GM12875 (cell line): ENCODE measurements at regions not wholly inside any gene's neighbourhood (a gene's known extent, or its start where the extent isn't known, plus 50 kb on each side); places are given as distances from the start of the nearest gene placed in this dataset.

ENCODE experiments used
- H3K4me3 ChIP-seq: one replicate; pipeline ENCODE4 v1.5.1; 2011; ENCODE audit warnings: low read depth, low read length, control low read depth
- TF ChIP-seq, protein P1 (sequence below): IDR thresholded peaks from 2 replicates; pipeline ENCODE4 v1.5.1; 2011; ENCODE audit warnings: low read depth, mild to moderate bottlenecking, control low read depth, inconsistent platforms, low read length, moderate library complexity, borderline replicate concordance; ENCODE audit not compliant: insufficient read depth

DNA sequence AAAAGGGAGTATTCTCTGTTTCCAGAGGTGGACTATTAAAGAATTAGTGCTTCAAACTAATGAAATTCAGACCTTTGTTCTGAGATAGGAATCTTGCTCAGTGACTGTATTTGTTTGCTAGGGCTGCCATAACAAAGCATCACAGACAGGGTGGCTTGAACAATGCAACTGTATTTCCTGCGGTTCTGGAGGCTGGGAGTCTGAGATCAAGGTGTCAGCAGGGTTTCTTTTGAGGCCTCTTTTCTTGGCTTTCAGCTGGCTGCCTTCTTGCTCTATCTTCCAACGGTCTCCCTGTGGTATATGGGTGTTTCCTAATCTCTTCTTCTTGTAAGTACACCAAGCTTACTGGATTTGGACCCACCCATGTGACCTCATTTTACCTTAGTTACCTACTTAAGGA is 264.6 kb upstream of the PROX1 start:
- TF ChIP-seq, protein P1, sequence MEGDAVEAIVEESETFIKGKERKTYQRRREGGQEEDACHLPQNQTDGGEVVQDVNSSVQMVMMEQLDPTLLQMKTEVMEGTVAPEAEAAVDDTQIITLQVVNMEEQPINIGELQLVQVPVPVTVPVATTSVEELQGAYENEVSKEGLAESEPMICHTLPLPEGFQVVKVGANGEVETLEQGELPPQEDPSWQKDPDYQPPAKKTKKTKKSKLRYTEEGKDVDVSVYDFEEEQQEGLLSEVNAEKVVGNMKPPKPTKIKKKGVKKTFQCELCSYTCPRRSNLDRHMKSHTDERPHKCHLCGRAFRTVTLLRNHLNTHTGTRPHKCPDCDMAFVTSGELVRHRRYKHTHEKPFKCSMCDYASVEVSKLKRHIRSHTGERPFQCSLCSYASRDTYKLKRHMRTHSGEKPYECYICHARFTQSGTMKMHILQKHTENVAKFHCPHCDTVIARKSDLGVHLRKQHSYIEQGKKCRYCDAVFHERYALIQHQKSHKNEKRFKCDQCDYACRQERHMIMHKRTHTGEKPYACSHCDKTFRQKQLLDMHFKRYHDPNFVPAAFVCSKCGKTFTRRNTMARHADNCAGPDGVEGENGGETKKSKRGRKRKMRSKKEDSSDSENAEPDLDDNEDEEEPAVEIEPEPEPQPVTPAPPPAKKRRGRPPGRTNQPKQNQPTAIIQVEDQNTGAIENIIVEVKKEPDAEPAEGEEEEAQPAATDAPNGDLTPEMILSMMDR: no peak

DNA sequence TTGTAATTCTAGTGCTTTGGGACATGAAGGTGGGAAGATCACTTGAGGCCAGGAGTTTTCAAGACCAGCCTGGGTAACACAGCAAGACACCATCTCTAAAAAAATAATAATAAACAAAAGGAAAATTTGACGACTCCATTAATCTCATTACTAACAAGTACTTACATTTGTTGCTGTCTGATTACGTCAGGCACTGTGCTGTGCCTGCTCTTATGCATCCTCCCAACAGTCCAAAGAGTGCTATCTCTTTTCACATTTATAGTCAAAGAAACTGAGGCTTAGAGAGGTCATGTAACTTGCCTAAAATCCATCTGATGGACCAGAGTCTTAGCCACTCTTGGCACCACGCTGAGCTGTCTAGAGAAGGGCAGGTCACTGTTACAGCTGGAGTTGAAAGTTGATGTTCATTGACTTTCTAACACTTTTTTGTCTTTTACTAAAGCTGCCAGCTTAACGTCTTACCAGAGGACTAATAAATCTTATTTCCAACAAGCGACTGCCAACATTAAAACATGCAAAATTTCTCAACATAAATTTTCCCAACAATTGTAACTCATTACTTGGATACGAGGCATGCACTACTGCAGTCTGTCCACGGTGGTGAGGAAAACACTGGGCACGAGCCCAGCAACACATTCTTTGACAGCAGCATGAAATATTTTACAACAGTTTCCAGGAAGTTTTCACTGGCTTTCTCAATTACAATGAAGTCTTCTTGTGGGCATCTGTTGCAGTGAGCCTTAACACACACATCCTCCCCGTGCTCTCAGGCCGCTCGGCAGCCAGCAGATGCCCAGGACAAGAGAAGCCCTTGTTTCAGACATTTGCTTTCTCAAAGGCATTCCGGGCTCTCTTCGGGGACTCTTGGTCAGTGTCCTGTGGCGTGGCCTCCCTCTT is 262.9 kb upstream of the PROX1 start:
- TF ChIP-seq, protein P1: no peak
- no peak overlapping the region for H3K4me3 ChIP-seq

More for the DNA sequence above, 264.6 kb upstream of the PROX1 start:
- no peak overlapping the region for H3K4me3 ChIP-seq

DNA sequence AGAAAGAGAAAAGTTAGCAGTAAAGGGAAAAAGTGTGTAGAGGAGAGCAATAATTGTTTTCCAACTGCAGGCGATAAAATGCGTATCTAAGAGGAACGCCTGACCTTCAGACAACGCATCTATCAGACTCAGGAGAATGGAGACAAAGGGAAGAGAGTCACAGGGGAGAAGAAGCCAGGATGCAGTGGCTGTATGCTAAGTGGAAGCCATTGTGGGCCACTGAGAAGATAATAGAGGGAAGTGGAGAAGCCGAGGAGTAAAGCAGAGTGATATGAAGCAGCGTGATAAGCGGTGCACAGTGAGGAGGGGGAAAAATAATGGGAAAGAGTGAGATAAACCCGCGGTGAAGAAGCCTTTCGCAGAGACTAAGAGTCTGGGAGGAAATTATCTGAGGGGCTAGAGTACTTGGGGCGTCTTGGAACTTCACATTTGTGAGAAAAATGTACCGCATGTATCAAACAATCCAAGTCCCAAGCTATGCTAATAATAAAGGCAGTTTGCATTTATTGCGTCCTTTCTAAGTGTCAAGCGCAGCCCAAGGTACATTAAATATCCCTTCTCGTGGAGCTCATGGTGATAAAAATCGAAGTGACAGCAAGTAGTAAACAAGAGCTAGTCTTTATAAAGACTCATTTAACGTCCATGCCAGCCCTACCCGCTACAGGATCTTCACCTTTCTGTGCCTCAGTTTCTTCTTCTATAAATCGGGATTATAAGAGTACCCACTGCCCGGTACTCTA is 259.8 kb upstream of the PROX1 start:
- TF ChIP-seq, protein P1: no peak
- H3K4me3 ChIP-seq: no peak overlapping the region

DNA sequence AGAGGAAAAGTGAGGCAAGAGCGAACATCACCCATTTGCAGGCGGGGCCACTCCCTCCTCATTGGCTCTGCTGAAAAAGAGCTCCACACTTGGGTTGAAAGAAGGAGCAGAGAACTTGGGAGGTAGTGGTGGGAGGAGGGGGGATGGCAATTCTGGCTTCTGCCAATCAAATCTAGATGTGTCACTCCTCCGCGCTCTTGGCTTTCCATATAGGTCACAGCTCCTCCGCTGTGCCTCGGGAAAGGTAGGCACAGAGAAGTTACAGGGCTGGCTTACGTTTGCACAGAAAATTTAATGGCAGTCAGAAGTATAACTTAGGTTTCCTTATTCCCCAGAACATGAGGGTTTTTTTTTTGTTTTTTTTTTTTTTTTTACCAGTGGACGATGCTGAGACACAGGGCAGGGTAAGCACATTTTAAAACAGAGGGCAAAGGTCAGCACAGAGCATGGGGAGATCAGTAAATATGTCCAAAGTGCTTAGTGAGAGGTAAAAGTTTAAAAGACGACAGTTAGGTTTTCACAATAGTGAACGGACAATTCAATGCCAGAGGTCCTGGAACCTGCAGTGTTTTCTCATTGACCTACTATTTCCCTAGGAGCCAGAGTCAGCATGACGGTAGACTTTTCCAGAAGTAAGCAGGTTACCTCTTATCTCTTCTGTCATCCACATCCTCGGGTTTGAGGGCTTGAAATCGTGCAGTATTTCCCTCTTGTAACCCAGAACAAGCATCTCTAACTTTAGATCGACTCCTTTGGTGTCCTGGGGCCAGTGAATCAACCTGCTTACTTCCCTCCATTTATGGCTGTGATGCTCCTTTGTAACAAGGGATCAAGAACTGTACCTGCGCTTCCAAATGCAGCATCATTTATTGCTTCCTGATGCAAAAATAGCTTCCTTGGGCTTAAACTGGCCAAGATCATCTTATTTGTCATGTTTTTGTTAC is 258.9 kb upstream of the PROX1 start:
- TF ChIP-seq, protein P1: no peak
- no peak overlapping the region for H3K4me3 ChIP-seq

DNA sequence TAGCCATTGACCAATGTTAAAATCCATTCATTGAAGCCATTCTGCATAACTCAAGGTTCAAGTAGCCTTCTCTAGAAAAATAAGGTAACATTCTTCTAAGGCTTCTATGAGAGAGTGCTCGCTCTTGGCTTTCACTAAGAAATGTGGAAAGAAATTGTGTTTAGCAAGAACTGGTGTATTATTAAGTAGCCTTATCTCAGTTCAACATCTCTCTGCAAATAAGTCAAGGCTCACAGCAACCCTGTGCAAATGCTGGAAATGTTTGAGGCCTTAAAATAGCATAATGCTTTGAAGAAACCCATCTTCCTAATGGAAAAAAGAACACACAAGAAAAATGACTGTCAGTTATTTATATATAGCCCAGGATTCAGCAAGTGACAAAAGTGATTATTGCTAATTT is 254.1 kb upstream of the PROX1 start:
- TF ChIP-seq, protein P1: no peak
- no peak overlapping the region for H3K4me3 ChIP-seq

DNA sequence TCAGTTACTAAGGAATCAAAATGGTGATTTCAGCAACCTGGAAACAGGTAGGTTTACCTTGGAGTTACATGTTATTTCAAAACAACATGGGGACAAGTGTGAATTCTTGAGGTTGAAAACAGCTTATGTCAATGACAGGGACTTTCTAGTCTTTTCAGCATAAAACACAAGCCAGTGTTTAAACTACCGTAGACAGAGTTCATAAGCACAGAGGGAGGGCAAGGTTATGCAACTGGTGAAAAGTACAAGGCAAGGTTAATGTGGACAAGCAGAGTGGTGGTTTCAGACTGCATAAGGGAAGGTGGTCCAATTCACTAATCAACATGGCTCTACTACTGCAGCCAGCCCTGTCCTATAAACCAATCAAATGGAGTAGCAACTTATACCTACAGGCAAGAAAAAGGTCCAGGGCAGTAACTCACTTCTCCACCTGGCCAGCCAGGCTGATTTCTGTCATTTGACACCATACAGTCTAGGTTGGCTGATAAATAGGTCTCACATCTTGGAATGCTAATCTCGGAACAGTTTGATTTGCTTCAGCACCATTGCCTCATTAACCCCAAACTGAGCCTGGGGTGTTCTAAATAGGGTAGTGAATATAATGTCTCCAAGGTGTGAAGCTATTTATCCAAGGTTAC is 250.3 kb upstream of the PROX1 start:
- TF ChIP-seq, protein P1: no peak
- H3K4me3 ChIP-seq: no peak overlapping the region
